C4-2B (cell line): ENCODE measurements at regions not wholly inside any gene's neighbourhood (a gene's known extent, or its start where the extent isn't known, plus 50 kb on each side); places are given as distances from the start of the nearest gene placed in this dataset.

Source experiments
- CTCF ChIP-seq: fragments of 450-650 bp; conservative IDR thresholded peaks from 2 replicates; pipeline ENCODE4 v1.5.1; 2017; ENCODE audit warnings: mild to moderate bottlenecking
- ZFX ChIP-seq: fragments of 450-650 bp; IDR thresholded peaks from 2 replicates; pipeline ENCODE4 v1.6.1; 2017

GRCh38 chr12:87796961-87797516, 232.2 kb downstream of the C12orf50 start:
- TF ChIP-seq CTCF (no peak), ZFX (no peak)
